Spleen (tissue), 11 donors: ENCODE measurements at regions not wholly inside any gene's neighbourhood (a gene's known extent, or its start where the extent isn't known, plus 50 kb on each side); places are given as distances from the start of the nearest gene placed in this dataset.

Experiments used
- DNase-seq: peaks from one replicate; pipeline ENCODE4 v3.0.0-alpha.2; 2020
- H3K27ac ChIP-seq, 8 donors: fragments of 200-600 bp; sonication (generic) in 7 of 8; 1 replicate in 4 of 8; 2 replicates in 4 of 8; pipeline versions ENCODE4 v1.5.0 to v1.8.0; 2016 to 2021; ENCODE audit warnings: inconsistent platforms in 4 of 8, mild to moderate bottlenecking in 4 of 8, moderate library complexity in 1 of 8
- H3K27me3 ChIP-seq, 7 donors: fragments of 200-600 bp; sonication (generic) in 6 of 7; replicated peaks in 1 of 7; 1 replicate in 4 of 7; 2 replicates in 3 of 7; pipeline versions ENCODE4 v1.5.0 to v1.8.0; 2016 to 2021; ENCODE audit warnings: inconsistent platforms in 3 of 7, mild to moderate bottlenecking in 1 of 7
- H3K36me3 ChIP-seq, 6 donors: fragments of 200-600 bp; sonication (generic) in 5 of 6; 1 replicate in 4 of 6; 2 replicates in 2 of 6; pipeline versions ENCODE4 v1.5.0 to v1.8.0; 2016 to 2021; ENCODE audit warnings: inconsistent platforms in 2 of 6
- H3K4me1 ChIP-seq, 6 donors: fragments of 200-600 bp; sonication (generic) in 5 of 6; 1 replicate in 3 of 6; 2 replicates in 3 of 6; pipeline versions ENCODE4 v1.5.0 to v1.8.0; 2016 to 2021; ENCODE audit warnings: inconsistent platforms in 3 of 6
- H3K4me3 ChIP-seq, 8 donors: fragments of 200-600 bp; sonication (generic) in 7 of 8; 1 replicate in 4 of 8; 2 replicates in 4 of 8; pipeline versions ENCODE4 v1.5.0 to v1.8.0; 2016 to 2021; ENCODE audit warnings: inconsistent platforms in 4 of 8, mild to moderate bottlenecking in 4 of 8, moderate library complexity in 2 of 8
- H3K9me3 ChIP-seq, 8 donors: fragments of 200-600 bp; sonication (generic) in 7 of 8; 1 replicate in 4 of 8; 2 replicates in 4 of 8; pipeline versions ENCODE4 v1.5.0 to v1.8.0; 2016 to 2021; ENCODE audit warnings: inconsistent platforms in 4 of 8
- CTCF ChIP-seq, 11 experiments: fragments of 200-600 bp in 7 of 11; fragments of 450-650 bp in 4 of 11; sonication (generic) in 4 of 11; IDR thresholded peaks in 8 of 11; conservative IDR thresholded peaks in 3 of 11; 1 replicate in 7 of 11; 2 replicates in 4 of 11; pipeline versions ENCODE4 v1.4.0 to v1.8.0; 2016 to 2021; ENCODE audit warnings: antibody characterized with exemption in 11 of 11, inconsistent platforms in 4 of 11, mild to moderate bottlenecking in 1 of 11
- POLR2A ChIP-seq, 3 donors: fragments of 450-650 bp; IDR thresholded peaks; one replicate each; pipeline ENCODE4 v1.5.1; 2017; ENCODE audit warnings: antibody characterized with exemption in 3 of 3, mild to moderate bottlenecking in 1 of 3
- POLR2AphosphoS5 ChIP-seq, 3 donors: sonication (generic); formaldehyde crosslinking; IDR thresholded peaks; one replicate each; pipeline ENCODE4 v1.5.1; 2017; ENCODE audit warnings: antibody characterized with exemption in 3 of 3
- WGBS, 5 donors: extraction: QIAGEN DNeasy Blood & Tissue Kit in 3 of 5; methylation state at CpG; one replicate each; pipeline versions ENCODE4 v1.1.5 to v1.1.7; 2013 to 2018; 5-methylcytosine and 5-hydroxymethylcytosine counted together
- intact Hi-C: fragments of 100-400 bp; cut with DNase I; formaldehyde crosslinking; loops from one replicate; pipeline ENCODE4 v1.15.0; 2023; ENCODE audit warnings: low total_unique reads
- donor health status: healthy with polysubstance abuse.
- donor health status: DM: no; HTN: no; CAD: no; lungs with moderate emphysema.
- donor health status: DM: no; HTN: no; CAD: no.
- donor health status: Bipolar disorder and iron deficiency.
- donor health status: healthy.
- donor health status: DM: no; HTN: no; CAD: no.
- donor health status: DM: yes; HTN: yes; CAD: no.

GRCh38 chr10:128606055-128606454 is 479.8 kb upstream of the MKI67 start:
- H3K27me3 ChIP-seq: no peaks in the 10 kb centered on the region
- WGBS, 5 donors: 80 to 89% (median 84%) methylated on average over 4 of the region's 4 CpGs
- TF ChIP-seq POLR2AphosphoS5 (IDR thresholded peaks at IDR 0.05) (no peak), POLR2A (IDR thresholded peaks at IDR 0.05) (no peak), CTCF (IDR thresholded peaks at IDR 0.05 in 8 of 11, conservative IDR thresholded peaks at IDR 0.05 in 3 of 11) (no peak)

DNA sequence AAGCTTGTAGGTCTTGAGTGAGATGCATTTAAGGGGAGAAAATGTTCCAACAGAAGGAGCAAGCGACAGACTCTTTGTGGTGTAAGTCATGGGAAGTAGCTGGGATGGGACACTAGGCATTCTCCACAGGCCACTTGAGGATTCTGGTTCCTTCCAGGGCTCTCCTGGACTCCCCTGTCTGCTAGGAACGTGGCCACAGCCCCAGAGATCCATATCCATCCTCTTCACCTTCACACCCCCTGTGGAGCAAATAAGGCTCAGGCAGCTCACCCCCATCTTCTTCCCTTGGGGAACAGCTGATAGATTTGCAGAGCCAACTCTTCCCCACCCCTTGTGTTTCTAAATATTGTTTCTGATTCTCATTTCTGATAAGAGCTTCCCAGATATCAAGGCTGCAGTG is 482.6 kb upstream of the MKI67 start:
- TF ChIP-seq POLR2A (IDR thresholded peaks at IDR 0.05) (no peak), CTCF (IDR thresholded peaks at IDR 0.05 in 8 of 11, conservative IDR thresholded peaks at IDR 0.05 in 3 of 11) (no peak), POLR2AphosphoS5 (IDR thresholded peaks at IDR 0.05) (no peak)

More at GRCh38 chr10:128606055-128606454, 479.8 kb upstream of the MKI67 start:
- Histone ChIP-seq H3K36me3 (no peaks in the 10 kb centered on the region), H3K27ac (no peak overlapping the region), H3K4me3 (no peak overlapping the region), H3K9me3 (no peaks in the 10 kb centered on the region), H3K4me1 (no peaks in the 10 kb centered on the region)
- DNase-seq: no peak
- intact Hi-C loops: no loop called here

GRCh38 chr10:128609460-128609859 is 483.2 kb upstream of the MKI67 start:
- WGBS, 5 donors: 81 to 86% (median 84%) methylated on average over 1 to 4 of the region's 4 CpGs; no CpG with 5 or more reads in 1 of the 5 donors
- no peaks in the 10 kb centered on the region for H3K27me3 ChIP-seq
- intact Hi-C loops: no loop called here

More for the DNA sequence above, 482.6 kb upstream of the MKI67 start:
- no peak overlapping the region for H3K4me3 ChIP-seq
- intact Hi-C loops: no loop called here
- no peaks in the 10 kb centered on the region for H3K27me3 ChIP-seq
- no peak for DNase-seq
- WGBS, 5 donors: 59 to 70% (median 62%) methylated on average over 2 of the region's 2 CpGs
- no peaks in the 10 kb centered on the region for H3K4me1 ChIP-seq
- H3K27ac ChIP-seq: no peak overlapping the region
- no peaks in the 10 kb centered on the region for H3K9me3 ChIP-seq
- H3K36me3 ChIP-seq: no peaks in the 10 kb centered on the region

GRCh38 chr10:128610113-128610512 is 483.9 kb upstream of the MKI67 start:
- no peak for DNase-seq
- Histone ChIP-seq H3K4me1 (no peaks in the 10 kb centered on the region), H3K4me3 (no peak overlapping the region), H3K36me3 (no peaks in the 10 kb centered on the region), H3K27me3 (no peaks in the 10 kb centered on the region), H3K9me3 (no peaks in the 10 kb centered on the region), H3K27ac (no peak overlapping the region)
- WGBS, 5 donors: 67 to 78% (median 77%) methylated on average over 2 to 4 of the region's 4 CpGs
- intact Hi-C loops: no loop called here
- TF ChIP-seq CTCF (IDR thresholded peaks at IDR 0.05 in 8 of 11, conservative IDR thresholded peaks at IDR 0.05 in 3 of 11) (no peak), POLR2A (IDR thresholded peaks at IDR 0.05) (no peak), POLR2AphosphoS5 (IDR thresholded peaks at IDR 0.05) (no peak)

More at GRCh38 chr10:128609460-128609859, 483.2 kb upstream of the MKI67 start:
- no peaks in the 10 kb centered on the region for H3K36me3 ChIP-seq
- no peak overlapping the region for H3K27ac ChIP-seq
- H3K4me3 ChIP-seq: no peak overlapping the region
- no peaks in the 10 kb centered on the region for H3K4me1 ChIP-seq
- H3K9me3 ChIP-seq: no peaks in the 10 kb centered on the region
- DNase-seq: no peak
- TF ChIP-seq POLR2A (IDR thresholded peaks at IDR 0.05) (no peak), CTCF (IDR thresholded peaks at IDR 0.05 in 8 of 11, conservative IDR thresholded peaks at IDR 0.05 in 3 of 11) (no peak), POLR2AphosphoS5 (IDR thresholded peaks at IDR 0.05) (no peak)
